ENCODE measurements at regions not wholly inside any gene's neighbourhood (a gene's known extent, or its start where the extent isn't known, plus 50 kb on each side); places are given as distances from the start of the nearest gene placed in this dataset.

DNA sequence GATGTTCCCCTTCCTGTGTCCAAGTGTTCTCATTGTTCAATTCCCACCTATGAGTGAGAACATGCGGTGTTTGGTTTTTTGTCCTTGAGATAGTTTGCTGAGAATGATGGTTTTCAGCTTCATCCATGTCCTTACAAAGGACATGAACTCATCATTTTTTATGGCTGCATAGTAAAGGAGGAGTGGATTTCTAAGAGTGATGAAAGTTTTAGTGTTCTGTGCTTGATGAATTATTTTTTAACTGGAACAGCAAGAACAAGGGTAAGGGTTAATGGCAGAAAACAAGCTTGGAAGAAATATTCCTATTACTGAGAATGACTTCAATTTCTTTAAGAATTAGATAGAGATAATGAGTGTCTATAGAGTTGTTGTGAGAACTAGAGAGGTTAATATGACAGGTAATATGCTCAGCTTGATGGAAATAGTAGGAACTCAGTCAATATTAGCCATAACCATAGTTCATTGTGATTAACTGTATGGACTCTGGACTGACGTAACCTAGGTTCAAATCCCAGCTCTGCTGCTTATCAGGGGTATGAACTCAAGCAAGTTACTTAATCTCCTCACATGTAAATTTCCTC is 190.0 kb downstream of the RPS12 start:
- CTCF ChIA-PET, result no interaction called here
- no peaks in the 10 kb centered on the region for H3K4me1 ChIP-seq (ENCODE audit: control insufficient read depth, insufficient read depth, low read length)

More for the DNA sequence above, 190.0 kb downstream of the RPS12 start:
- POLR2A ChIA-PET (ENCODE audit: unreplicated experiment), result no interaction called here
- no peak overlapping the region for H2AK5ac ChIP-seq (ENCODE audit: low read depth, low read length)
- H2BK5ac ChIP-seq (ENCODE audit: low read depth, low read length, poor library complexity, severe bottlenecking), result no peak overlapping the region
- no peak overlapping the region for H2AFZ ChIP-seq (replicated peaks; ENCODE audit: low read length, poor library complexity)
- no peak overlapping the region for H4K5ac ChIP-seq (ENCODE audit: low read depth, low read length)
- H3K9ac ChIP-seq (ENCODE audit: low read depth, low read length), result no peak overlapping the region
- no peak overlapping the region for H3K4me3 ChIP-seq (ENCODE audit: insufficient read depth, low read depth, low read length)
- no peak overlapping the region for H2BK120ac ChIP-seq (ENCODE audit: low read depth, low read length)
- ATAC-seq (ENCODE audit: low read depth) (no peak), DNase-seq (no peak)
- no peak overlapping the region for H3K23ac ChIP-seq (ENCODE audit: low read depth, low read length)
- H3K4me2 ChIP-seq (ENCODE audit: low read depth, low read length), result no peak overlapping the region
- no peak overlapping the region for H3K18ac ChIP-seq (ENCODE audit: low read depth, low read length)
- no peaks in the 10 kb centered on the region for H3K9me1 ChIP-seq (ENCODE audit: insufficient read depth, low read length)
- no TSS peak for BruUV-seq (replicated peaks)
- no CpG with 5 or more reads among the region's 2 CpGs for WGBS, 2 experiments (ENCODE audit: extremely low coverage in 2 of 2, insufficient read length in 1 of 2)
- no peak overlapping the region for H4K8ac ChIP-seq (ENCODE audit: low read depth in 2 of 2, low read length in 2 of 2)
- H4K20me1 ChIP-seq (ENCODE audit: insufficient read depth, low read length), result no peaks in the 10 kb centered on the region
- H3K14ac ChIP-seq (replicated peaks; ENCODE audit: low read depth, low read length), result no peak overlapping the region
- no peaks in the 10 kb centered on the region for H3K27me3 ChIP-seq (ENCODE audit: control insufficient read depth, insufficient read depth, low read length)
- no peak overlapping the region for H3K4ac ChIP-seq (ENCODE audit: low read depth, low read length)
- intact Hi-C loops (cut with micrococcal nuclease) (no loop called here), in situ Hi-C loops (cut with MboI; ENCODE audit: low sequenced_read_pairs) (no loop called here), dilution Hi-C loops (cut with HindIII; ENCODE audit: low sequenced_read_pairs, unreplicated experiment) (no loop called here)
- no peaks in the 10 kb centered on the region for H3K36me3 ChIP-seq (ENCODE audit: control insufficient read depth, insufficient read depth, low read length)
- H2AK9ac ChIP-seq (replicated peaks; ENCODE audit: low read depth, low read length, poor library complexity), result no peak overlapping the region
- H2BK20ac ChIP-seq (ENCODE audit: low read depth, low read length), result no peak overlapping the region
- H3K79me1 ChIP-seq (ENCODE audit: low read depth in 1 of 2, low read length in 2 of 2), result no peaks in the 10 kb centered on the region
- H3K56ac ChIP-seq (ENCODE audit: extremely low read depth, insufficient read depth, low read length), result no peak overlapping the region
- H3K9me3 ChIP-seq (ENCODE audit: control insufficient read depth, insufficient read depth, low read length), result no peaks in the 10 kb centered on the region
- no peak for TF ChIP-seq SMC3 (IDR thresholded peaks at IDR 0.05; ENCODE audit: low read depth, low read length)
- no peak for TF ChIP-seq BHLHE40 (IDR thresholded peaks at IDR 0.05; ENCODE audit: low read depth, low read length)
- TF ChIP-seq RCOR1 (IDR thresholded peaks at IDR 0.05; ENCODE audit: insufficient replicate concordance, low read length), result no peak
- TF ChIP-seq MXI1 (IDR thresholded peaks at IDR 0.05; ENCODE audit: borderline replicate concordance, low read depth, low read length), result no peak
- no peak for TF ChIP-seq MAZ (IDR thresholded peaks at IDR 0.05; ENCODE audit: borderline replicate concordance, low read depth, low read length)
- TF ChIP-seq CHD1 (IDR thresholded peaks at IDR 0.05; ENCODE audit: low read depth, low read length), result no peak
- TF ChIP-seq MAFK (IDR thresholded peaks at IDR 0.05; ENCODE audit: low read depth, low read length), result no peak
- TF ChIP-seq, protein P1, sequence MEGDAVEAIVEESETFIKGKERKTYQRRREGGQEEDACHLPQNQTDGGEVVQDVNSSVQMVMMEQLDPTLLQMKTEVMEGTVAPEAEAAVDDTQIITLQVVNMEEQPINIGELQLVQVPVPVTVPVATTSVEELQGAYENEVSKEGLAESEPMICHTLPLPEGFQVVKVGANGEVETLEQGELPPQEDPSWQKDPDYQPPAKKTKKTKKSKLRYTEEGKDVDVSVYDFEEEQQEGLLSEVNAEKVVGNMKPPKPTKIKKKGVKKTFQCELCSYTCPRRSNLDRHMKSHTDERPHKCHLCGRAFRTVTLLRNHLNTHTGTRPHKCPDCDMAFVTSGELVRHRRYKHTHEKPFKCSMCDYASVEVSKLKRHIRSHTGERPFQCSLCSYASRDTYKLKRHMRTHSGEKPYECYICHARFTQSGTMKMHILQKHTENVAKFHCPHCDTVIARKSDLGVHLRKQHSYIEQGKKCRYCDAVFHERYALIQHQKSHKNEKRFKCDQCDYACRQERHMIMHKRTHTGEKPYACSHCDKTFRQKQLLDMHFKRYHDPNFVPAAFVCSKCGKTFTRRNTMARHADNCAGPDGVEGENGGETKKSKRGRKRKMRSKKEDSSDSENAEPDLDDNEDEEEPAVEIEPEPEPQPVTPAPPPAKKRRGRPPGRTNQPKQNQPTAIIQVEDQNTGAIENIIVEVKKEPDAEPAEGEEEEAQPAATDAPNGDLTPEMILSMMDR (conservative IDR thresholded peaks at IDR 0.05; ENCODE audit: low read depth, low read length), result no peak
- no peak for TF ChIP-seq RFX5 (IDR thresholded peaks at IDR 0.05; ENCODE audit: low read depth, low read length)
- TF ChIP-seq FOS (IDR thresholded peaks at IDR 0.05; ENCODE audit: low read depth, low read length), result no peak
- no peak for TF ChIP-seq CEBPB (IDR thresholded peaks at IDR 0.05; ENCODE audit: low read depth, low read length)
- TF ChIP-seq POLR2A (IDR thresholded peaks at IDR 0.05; ENCODE audit: low read depth, low read length), result no peak
- no peak overlapping the region for H3K27ac ChIP-seq (ENCODE audit: insufficient read depth, low read length)
- no peak overlapping the region for H2BK15ac ChIP-seq (ENCODE audit: low read depth, low read length)
- H4K91ac ChIP-seq (ENCODE audit: insufficient read depth, low read depth, low read length), result no peak overlapping the region

Data from IMR-90 (cell line).